8988T (cell line): ENCODE measurements at regions not wholly inside any gene's neighbourhood (a gene's known extent, or its start where the extent isn't known, plus 50 kb on each side); places are given as distances from the start of the nearest gene placed in this dataset.
"Not testable (repeated sequence)": the region's sequence is repeated elsewhere in the genome, so short reads cannot be mapped to it uniquely, and the experiment has no call there.

Experiments used
- DNase-seq: peaks from one replicate; pipeline ENCODE4 v3.0.0; 2011

DNA sequence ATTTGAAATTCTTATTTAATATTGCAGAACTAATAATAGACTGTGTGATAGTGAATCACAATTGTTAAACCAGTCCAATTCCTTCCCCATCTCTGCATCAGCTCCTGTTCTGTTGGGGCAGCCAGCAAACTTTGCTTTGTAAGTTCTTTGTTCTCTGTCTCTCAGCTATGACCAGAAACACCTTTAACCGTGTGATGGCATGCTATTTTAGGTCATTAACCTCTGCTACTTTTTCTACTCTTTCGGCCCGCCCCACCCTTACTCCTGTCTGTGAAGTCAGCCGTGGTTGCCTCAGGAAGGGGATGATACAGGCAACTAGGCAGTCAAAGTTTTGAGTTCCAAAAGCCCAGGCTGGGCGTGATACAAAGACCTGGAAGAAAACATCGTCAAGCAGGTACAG, 51.3 kb upstream of the EGFL6 start:
- no peak for DNase-seq

DNA sequence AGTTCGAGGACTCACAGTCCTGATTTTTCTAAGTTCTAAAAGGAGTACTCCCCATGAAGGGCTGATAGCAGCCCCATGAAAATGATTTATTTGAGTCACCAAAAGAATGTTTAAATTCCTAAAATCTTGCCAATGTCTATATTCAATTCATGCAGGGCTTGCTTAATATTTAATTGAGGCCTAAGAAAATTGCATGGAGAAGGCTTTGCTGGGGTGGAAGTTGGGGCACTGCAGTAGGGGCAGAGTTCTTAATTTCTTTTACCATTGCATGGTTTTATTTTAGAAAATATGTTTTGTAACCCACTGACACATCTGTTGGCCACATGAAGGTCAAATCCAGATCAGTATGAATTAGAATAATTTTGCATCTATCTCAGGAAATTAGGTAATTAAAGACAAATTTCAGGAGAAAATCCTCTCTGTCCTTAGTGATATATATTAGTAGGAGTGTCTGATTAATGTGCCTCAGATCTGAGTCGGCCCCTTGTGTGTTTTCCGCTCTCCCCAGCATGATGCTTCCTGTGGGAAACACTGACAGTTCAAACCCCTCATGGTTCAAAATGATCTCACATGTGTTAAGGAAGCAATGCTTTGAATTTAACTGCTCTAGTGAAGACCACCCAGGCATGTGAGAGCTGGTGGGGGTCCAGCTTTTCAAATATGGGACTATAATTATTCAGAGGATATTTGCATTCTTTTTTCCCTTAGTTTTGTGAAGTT, 54.0 kb upstream of the EGFL6 start:
- DNase-seq: no peak

DNA sequence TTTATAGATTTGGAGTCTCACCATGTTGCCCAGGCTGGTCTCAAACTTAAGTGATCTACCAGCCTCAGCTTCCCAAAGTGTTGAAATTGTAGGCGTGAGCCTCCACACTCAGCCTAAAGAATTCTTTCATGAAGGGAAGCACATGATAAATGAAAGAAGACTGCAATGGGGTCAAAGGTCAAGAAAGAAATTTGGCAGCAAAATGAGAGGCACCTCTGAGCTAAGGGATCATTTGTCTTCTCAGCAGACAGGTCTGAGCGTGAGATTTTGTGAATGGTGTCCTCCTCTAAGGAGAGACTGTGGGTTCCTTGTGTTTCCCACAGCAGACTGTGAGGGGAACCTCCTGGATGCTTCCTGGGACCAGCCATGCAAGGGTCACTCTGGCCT, 57.5 kb upstream of the EGFL6 start:
- DNase-seq: no peak

DNA sequence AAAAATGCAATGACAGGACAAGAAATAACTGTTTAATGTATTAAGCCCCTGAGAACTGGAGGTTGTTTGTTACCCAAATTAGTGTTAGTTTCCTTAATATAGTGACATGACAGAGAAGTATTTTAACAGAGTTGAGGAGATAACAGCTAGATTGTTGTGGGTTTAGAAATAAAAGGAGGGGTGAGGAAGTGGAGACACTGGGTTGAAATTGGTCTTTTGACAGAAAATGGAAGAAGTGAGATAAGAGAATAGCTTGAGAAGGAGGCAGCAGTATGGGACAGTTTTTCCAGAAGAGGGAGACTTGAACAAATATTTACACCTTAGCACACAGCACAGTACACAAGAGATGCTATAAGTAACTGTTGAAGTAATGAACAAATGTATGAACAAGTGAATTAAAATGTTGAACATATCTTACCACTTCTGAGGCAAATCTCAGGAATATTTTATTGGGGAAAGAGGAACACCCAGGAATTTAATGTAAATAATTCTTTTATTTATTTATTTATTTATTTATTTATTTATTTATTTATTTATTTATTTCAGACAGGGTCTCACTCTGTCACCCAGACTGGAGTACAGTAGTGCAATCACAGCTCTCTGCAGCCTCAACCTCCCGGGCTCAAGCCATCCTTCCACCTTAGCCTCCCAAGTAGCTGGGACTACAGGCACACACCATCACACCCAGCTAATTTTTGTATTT, 58.0 kb upstream of the EGFL6 start:
- DNase-seq: no peak

DNA sequence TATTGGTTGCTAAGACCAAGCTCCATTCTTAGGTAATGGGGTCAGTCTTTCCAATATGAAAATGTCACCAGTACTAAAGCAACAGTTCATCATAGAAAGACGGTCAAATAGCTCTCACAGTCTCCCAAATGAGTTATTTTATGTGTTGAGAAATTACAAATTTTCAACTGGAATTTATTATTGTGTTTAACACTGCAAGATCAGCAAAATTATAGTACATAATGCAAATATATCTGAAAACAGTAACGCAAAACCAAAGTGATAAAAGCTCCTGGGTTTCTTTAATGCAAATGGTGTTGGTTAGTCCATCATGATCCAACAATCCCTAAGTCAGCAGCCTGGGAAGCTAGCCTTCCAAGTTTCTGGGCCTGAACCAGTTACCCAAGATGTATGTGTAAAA, 61.5 kb upstream of the EGFL6 start:
- no peak for DNase-seq

DNA sequence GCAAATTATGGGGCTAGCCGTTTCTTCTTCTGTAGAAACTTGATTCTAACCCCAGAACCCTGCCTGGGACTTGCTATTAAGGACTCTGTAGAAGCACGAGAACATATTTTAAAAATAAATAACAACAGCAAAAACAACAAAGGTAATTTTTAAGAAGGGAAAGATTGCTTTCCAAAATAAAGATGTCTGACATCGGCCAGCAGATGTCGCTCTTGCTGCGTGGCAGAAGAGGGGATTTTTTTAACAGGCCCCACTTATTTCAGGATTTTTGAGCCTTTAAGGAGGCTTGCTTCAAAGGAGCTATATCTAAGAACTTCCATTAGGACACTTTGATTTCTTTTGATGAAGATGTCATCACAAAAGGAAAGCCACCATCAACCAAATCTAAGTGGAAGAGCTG, 62.8 kb upstream of the EGFL6 start:
- DNase-seq: no peak

DNA sequence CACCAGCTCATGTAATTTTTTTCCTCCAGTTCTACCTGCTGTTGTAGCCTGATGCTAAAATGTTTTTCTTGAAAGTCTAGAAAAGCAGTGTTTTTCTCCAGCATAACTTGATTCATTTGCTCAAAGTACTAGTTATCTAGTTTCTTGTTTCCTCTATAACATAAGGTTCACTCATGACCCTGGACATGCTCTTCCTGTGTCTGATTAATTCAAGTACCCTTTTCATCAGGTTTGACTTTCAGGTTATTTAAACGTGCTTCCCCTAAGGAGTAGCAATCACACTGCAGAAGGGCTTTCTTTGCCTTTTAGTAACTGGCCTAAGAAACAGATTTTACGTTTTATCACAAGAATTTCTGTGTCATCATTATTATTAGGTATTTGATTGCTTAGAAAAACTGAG, 66.8 kb upstream of the EGFL6 start:
- no peak for DNase-seq

DNA sequence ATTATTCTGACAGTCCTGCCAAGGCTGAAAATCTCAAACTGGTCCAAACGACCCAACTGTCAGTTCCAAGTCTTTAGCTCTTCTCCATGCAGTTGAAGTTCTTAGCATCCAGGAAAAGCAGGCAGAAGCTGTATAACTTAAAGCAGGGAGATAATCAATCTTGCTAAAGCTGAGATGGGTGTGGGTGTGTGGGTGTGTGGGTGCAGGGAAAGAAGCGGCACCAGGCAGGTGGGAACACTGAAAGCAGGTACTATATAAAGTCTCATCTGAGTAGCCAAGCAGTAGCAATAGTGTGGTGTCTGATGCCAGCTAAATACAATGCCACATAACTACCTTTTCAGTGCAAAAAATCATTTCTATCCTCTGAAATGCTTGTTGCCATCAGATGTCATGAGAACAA, 69.7 kb upstream of the EGFL6 start:
- no peak for DNase-seq

DNA sequence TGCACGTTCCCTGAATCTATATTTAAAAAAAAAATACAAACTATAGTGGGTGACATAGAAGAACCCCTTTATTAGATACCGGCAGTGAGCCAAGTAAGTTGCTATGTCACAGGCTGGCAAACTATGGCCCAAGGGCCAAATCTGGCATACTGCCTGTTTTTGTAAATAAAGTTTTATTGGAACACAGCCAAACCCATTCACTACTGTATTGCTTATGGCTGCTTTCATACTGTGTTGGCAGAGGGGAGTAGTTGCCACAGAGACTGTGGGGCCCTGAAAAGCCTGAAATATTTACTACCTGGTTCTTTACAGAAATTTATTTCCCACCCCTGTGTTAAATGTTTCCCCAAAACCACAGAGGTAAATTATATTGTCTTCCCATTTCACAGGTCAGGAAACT, 71.2 kb upstream of the EGFL6 start:
- no peak for DNase-seq

DNA sequence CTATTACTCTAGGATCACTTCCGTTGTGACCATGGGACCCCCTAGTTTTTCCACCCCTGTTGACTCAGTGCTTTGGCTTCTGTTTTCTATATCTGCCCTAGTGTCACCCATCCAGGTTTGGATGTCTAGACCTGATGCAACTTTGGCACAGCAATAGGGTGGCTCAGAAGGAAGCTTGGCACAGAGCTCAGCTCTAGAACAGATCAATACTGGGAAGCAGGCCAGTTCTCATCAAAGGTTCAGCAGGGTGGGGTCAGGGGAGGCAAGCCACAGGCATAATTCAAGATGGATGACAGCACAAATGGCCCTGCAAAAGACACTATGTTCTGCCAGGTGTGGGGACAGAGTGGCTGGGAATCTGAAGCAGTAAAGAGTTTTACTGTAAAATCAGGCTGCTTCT, 74.2 kb upstream of the EGFL6 start:
- DNase-seq: no peak

DNA sequence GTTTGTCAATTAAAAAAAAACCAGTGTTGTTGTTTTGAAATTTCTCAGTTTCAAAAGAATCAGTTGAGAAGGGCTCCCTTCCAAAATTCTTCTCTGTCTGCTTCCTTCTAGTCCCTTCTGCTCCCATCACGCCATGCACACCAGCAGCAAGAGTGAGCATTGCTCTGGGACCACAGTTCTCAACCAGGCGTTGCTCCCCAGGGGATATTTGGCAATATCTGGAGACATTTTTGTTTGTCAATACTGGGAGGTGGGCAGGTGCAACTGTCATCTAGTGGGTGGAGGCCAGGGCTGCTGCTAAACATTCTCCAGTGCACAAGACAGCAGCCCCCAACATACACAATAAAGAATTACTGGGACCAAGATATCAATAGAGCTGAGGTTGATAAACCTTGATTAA, 74.8 kb upstream of the EGFL6 start:
- no peak for DNase-seq

DNA sequence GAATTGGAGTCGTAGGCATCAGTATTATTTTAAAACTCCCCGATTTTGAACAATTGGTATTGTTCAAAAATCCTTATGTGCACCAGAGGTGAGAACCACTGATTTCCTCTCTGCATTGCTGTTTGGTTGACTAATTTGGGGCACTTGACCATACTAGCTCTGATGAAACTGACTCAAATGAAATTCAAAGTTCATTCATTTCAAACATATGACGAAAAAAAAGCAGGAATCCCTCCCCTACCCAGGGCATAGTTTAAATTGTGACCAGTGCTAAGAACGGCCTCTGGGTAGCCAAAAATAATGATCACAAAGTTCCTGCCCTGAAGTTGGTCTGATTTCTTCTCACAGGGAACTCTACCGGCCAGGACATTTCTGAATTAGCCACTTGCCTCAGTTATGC, 75.7 kb upstream of the EGFL6 start:
- no peak for DNase-seq

DNA sequence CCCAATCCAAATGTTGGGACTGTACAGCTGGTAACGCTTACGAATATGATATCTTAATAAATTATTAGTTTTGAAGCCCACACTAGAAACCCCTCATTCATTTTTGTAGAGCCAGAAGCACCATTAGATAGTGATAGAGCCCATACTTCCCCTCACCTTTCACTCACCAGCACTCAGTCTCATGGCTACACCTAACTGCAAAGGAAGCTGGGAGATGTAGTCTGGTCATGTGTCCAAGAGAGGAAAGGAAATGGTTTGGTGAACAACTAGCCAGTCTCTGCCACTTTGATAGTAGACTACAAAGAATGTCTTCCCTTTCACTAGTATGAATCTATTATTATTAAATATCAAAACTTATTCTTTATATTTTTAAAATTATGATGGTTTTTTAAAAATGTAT, 77.1 kb upstream of the EGFL6 start:
- no peak for DNase-seq

DNA sequence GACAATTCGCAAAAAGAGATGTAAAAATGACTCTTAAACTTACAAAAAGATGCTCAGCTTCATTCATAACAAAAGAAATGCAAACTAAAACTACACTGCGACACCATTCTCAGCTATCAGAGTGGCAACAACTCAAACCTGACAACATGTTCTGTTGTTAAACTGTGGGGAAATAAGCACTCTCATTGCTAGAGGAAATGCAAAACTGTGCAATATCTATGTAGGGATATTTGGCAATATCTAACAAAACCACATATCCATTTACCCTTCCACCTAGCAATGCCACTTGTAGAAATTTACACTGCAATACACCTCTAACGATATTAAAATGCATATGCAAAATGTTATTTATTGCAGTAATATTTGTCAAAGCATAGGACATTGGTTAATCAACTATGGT, 78.3 kb upstream of the EGFL6 start:
- DNase-seq: no peak

DNA sequence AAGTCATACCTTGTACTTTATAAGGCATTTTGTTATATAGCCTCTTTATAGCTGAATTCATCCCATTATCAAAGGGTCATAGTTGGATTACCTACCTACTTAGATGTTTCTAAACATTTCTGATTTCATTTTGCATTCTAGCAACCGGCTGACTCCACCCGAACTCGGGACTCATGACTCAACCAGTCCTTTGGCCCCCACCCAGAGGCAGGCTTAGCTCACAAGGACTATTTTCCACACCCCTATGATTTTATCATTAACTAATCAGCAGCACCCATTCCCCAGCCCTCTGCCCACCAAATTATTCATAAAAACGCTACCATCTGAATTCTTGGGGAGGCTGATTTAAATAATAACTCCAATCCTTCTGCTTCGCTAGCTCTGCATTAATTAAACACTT, 79.9 kb upstream of the EGFL6 start:
- DNase-seq: no peak

DNA sequence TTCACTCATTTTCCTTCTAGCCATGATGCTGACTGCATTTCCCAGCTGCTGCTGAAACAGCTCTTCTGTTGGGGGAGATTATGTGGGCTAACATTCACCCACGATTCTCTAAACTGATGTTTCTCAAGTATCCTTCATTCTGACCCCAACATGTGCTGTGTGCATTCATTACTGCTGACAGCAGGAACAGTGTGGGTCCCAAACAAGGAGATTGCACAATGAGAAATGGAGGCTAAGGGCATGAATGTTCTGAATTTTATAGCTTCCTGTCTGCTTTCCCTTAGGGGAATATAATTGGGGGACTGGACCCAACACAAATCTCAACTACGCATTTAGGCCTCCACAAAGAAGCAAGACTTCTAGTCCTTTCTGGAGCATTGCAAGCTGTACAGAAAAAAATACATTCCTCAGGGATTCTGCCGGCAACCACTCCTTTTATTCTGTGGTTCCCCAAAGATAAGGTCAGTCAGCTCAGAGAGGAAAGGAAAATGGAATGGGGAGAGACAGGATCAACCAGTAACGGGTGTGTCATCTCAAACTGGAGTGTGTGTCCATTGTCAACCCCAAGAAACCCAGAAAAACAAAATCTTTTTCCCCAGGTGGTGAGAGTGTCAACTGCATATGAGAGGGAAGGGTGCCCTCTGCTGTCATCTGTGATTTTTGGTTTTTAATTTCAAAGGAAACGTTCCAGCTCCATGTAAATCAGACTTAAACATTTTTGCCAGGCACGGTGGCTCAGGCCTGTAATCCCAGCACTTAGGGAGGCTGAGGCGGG, 81.5 kb upstream of the EGFL6 start:
- DNase-seq: peak; percentile 21

DNA sequence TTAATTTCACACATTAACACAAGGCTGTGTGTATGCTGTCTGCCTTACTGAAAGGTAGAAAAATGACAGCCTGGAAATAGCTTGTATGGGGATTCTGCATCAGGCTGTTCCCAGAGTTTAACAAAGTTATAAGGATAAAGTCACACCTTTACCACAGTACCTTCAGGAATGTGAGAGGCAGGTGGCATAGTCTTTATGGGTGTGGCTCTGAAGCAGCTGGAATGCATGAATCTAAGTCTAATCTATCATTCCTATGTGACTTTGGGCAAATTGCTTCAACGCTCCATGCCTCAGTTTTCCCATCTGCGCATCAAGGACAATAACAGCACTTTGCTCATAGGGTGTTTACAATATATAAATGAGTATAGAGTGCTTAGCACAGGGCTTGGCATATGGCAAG, 84.2 kb upstream of the EGFL6 start:
- no peak for DNase-seq

DNA sequence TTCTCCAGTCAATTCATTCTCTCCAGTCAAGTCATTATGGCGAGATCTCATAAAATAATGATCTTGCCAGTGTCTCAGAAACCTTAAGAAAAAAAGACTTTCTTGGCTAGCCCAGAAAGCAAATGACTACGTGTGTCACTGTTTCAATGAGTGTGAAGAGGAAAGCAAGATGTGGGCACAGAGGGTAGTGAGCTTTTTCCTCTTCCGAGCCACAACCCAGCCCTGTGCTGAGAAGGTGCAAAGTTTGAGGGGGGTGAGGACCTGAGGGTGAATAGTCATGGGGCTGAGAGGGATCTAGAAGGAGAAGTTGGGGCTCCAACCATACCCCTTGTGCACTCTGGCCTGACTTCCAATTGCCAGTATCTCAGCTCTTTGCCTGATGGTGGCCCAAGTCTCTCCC, 85.6 kb upstream of the EGFL6 start:
- DNase-seq: no peak

DNA sequence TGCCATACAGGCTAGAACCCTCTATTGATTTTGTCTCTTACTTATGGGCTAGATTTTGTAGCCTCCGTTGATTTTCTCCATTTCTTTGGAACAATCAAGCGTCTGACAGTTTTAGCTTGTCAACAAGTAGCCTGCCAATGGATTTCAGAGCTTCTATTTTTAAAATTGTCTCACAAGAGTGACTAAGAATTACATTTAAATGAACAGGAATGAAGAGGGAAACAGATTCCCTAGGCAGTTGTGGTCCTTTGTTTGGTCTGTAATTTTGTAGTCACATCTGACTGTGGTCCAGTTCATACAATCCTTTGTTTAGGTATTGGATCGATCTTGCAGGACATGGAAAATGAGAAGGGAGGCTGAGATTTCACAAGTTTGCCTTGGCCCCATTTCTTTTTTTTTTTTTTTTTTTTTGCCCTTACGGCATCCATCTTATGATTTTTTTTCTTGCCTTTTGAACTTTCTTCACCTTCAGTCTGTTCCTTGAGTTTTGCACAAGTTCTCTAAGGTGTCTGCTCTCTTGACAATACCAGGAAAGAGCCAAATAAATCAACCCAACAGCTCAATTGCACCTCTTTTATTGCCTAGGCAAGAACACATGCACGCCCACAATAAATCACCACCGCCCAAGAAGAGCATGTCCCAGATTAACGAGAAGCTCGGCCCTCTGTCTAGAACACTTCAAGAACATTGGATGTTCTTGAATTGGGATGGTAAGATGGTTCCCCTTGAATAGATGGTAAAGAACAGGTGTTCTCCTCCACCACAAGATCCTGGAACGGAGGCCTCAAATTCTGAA, 86.5 kb upstream of the EGFL6 start:
- DNase-seq: no peak

DNA sequence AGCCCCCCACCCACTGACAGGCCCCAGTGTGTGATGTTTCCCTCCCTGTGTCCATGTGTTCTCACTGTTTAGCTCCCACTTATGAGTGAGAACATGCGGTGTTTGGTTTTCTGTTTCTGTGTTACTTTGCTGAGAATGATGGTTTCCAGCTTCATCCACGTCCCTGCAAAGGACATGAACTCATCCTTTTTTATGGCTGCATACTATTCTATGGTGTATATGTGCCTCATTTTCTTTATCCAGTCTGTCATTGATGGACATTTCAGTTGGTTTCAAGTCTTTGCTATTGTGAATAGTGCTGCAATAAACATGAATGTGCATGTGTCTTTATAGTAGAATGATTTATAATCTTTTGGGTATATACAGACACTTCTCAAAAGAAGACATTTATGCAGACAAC, 88.6 kb upstream of the EGFL6 start:
- not testable (repeated sequence) for DNase-seq

DNA sequence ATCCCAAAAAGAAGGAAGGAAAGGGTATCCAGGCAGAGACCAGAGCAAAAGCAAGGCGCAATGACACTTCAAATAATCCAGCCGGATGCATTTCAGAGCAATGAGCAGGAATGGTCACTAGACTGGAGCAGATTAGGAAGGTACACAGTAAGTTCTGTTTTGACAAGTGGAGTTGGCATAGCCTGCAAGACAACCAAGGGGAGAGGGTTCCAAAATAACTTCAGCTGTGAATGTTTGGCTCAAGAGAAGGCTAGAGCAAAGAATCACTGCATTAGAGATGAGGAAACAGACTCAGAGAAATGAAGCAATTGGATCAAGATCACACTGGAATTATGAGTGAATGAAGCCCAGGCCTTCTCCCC, 90.0 kb upstream of the EGFL6 start:
- no peak for DNase-seq

DNA sequence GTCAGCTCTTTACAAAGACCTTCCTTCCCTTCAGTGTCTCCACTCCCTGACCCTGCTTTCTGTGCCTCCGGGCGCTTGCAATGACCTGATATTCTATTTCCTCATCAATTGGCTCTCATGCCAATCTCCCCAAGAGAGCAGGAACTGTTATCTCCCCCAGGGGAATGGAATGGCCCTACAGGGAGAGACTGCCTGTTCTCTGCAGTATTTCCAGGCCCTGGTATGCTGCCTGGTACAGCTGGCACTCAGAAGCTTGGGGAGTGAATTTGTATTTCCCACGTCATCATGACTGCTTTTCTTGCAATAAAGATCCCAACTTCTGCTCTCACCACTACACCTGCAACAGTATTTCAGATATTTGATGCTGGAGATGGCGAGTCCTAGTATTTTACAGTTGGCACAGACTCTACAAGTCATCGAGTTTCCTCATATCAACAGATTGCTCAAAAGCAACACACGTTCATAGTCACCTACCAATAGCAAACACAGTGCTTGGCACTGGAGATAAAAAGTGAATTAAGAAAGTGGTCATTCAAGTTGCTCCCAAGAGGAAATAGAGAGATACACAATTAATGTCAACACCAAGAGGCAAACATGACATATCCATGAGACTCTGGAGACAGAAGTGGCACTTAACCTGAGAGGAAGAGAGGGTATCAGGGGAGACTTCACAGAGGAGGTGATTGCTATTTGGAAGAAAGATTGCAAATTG, 90.5 kb upstream of the EGFL6 start:
- no peak for DNase-seq

DNA sequence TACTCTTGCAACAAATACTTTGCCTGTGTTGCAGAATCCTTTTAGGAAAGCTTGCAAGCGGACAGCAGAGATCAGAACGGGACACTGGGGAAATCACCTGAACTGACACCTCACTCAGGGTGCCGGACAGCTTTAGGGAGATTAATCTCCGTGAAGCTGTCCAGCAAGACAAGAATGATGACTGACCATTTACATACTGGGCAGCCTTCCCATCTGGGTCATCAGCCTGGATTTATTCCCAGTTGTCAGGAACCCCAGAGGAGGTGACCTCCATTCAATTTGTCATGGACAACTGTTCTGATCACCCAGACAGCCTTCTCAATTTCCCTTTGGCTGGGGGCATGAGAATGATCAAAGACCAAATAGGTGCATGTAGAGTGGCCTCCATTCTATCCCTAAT, 93.0 kb upstream of the EGFL6 start:
- no peak for DNase-seq
